ENCODE measurements at regions not wholly inside any gene's neighbourhood (a gene's known extent, or its start where the extent isn't known, plus 50 kb on each side); places are given as distances from the start of the nearest gene placed in this dataset.
"Not testable (repeated sequence)": the region's sequence is repeated elsewhere in the genome, so short reads cannot be mapped to it uniquely, and the experiment has no call there.

DNA sequence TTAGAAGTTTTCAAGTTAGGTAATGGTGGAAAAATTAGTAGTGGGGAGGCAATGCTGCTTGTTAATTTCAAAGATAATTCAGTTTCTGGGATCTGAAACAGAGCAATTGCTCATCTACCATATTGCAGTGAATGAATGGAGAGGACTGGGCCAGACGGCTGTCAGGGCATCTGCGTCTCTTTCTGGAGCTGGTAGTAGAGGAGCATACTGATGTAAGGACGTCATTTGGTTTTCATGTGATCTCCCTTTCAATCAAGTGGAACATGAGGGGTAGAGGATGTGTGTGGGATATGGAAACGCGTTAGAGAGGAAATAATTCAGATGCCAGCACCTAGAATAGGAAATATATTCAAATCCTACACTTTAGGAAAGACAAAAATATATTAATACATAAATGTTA is 490.3 kb downstream of the ADCYAP1 start:
- DNase-seq (ENCODE audit: low read depth in 4 of 4, low spot score in 1 of 4), result no peak

DNA sequence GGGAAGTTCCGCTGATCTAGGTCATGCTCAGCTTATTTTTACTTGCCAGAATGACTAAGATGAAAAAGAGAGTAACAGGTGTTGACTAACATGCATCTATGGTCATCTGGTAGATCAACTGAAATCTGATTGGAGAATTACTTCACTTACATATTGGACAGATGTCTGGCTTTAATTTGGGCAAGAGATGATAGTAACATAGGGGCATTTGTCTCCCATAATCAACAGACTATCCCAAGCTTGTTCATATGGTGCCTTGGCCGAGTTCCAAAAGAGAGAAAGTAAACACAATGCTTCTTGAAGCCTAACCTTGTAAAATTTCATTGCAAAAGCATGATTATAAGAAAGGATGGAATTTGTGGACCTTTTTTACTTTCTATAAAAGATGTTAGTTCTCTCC is 503.7 kb downstream of the ADCYAP1 start:
- no peak for DNase-seq (ENCODE audit: low read depth in 4 of 4, low spot score in 1 of 4)

DNA sequence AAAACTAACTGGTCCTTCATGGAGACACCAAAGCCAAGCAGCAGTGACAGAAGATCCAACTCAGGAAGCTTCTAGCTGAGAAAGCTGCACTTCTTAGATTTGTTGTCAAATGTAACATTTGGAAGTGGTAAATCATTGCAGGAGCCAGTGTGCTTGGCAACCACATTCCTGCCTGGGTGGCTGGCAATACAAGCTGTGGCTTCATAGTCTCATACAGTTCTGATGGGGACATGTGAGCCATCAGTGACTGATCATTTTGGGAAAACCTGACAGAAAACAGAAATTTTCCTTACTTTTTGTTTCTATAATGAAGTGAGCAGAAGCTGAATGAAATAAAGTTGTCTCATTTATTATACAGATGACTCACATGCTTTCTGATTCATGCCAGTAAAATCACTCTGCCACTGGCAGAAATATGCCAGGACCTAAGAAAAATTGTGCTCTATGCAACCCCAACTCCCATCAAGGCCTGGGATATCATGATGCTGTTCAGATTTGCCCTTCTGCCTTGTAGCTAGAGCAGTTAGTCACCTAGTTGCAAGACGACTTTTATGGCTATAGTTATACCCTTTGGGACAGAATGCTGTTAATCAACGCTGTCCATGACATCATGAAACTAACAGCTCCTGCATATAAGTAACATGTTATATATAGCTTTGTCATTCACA is 508.1 kb downstream of the ADCYAP1 start:
- no peak for DNase-seq (ENCODE audit: low read depth in 4 of 4, low spot score in 1 of 4)

DNA sequence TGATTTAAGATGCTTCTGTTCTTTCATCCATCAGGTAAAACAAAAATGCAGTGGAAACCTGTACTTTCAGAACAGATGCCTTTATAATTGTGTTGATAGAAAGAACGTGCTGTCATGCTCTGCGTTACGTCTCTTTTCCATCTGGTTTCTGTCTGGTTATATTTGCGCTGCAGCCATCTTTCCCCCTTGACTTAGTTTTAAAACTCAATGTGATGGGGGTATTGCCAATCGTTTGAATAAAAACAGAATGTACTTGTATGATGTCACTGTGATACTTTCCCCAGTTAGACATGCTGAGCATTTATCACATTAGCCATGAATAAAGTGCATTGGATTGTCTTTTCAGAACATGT is 508.6 kb downstream of the ADCYAP1 start:
- no peak for DNase-seq (ENCODE audit: low read depth in 4 of 4, low spot score in 1 of 4)

DNA sequence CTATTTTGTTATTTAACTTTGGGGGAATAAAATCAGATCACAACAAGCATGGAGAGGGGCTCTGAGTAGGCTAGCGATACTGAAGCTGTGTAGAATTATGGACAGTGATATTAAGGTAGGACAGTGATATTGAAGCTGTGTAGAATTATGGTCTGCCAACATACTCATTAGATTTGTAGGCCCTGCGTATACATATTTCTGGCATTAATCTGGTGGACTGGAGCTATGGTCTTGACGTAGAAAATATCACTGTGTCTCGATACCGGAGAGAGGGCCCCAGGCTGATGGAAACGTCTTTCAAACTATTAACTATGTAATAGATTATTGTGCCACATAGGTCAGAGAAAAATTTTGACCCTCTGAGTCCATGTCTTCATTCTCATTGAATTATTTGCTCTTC is 511.4 kb downstream of the ADCYAP1 start:
- DNase-seq (ENCODE audit: low read depth in 4 of 4, low spot score in 1 of 4), result no peak

DNA sequence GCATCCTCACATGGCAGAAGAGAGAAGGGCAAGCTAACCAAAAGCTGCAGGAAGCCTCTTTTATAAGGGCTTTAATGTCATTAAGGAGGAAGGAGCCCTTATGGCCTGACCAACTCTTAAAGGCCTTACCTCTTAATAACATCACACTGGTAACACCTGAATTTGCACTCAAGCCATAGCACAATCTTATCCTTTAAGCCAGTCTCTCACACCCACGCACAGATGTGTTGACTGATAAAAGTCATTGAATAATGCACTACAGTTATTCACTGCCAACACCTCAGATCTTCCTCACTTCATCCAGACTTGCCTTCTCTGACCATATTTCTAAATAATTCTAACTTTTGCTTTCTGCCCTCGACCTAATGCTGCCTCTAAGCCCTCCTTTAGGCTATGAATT is 516.8 kb downstream of the ADCYAP1 start:
- DNase-seq (ENCODE audit: low read depth in 4 of 4, low spot score in 1 of 4), result no peak

DNA sequence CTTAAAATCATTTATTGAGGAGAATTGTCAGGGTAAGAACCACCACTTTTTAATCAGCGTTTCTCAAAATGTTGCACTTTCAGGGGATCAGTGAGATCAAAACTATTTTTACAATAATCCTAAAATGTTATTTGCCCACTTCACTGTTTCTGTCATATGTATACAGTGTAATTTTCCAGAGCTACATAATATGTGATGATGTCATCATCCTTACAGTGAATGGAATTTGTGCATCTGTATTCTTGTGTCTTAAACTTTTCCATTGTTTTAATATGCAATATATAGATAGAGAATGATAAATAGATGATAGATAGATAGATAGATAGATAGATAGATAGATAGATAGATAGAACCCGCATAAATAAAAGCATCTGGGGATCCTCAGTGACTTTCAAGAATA is 518.0 kb downstream of the ADCYAP1 start:
- DNase-seq (ENCODE audit: low read depth in 4 of 4, low spot score in 1 of 4), result no peak

DNA sequence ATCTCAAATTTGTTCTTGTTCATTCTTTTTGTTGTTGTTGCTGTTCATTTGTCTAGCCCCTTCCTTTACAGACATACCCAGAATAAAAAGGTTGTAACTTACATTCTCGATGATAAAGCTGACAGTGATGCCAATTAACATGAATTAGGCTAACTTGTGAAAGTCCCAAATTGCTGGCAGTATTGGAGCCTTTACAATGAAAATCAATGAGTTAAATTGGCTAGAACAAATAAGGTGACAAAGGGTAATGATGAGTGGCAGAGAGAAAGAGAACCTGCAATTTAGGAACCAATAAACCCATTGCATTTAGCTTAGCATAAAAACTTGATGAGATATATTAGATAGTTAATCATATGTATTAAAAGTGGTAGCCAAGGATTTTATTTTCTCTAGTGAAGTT is 521.0 kb downstream of the ADCYAP1 start:
- DNase-seq (ENCODE audit: low read depth in 4 of 4, low spot score in 1 of 4), result no peak

DNA sequence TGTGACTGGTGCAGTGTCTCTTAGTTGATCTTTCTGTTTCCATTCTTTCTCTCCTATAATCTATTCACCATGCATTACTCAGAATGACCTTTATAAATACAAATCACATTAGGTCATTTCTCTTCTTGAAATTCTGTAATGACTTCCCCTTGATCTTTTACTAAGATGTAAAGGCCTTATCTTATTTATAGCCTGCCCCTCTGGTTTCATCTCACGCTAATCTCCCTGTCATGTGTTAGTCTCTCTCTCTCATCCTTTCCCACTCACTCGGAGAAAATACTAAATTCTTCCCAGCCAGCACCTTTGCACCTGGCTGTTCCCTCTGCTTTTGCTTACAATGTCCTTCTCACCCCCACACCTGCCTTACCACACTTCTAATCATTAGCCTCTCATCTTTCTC is 530.8 kb downstream of the ADCYAP1 start:
- DNase-seq (ENCODE audit: low read depth in 4 of 4, low spot score in 1 of 4), result no peak

DNA sequence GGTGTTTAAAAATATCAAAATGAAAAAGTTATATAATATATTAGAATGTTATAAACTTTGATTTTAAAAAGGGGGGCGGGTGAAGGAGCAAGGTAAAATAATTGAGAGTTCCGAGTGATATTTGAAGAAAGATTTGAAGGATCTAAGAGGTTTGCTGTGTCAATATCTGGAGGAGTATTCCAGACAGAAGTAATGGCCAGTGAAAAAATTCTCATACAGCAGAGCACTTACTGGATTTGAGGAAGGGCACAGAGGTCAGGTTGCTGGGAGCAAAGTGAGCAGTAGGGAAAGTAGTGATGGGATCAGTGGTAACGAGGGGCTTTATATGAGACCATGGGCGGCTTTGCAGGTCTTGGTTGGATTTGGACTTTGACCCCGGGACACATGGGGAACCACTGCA is 531.5 kb downstream of the ADCYAP1 start:
- no peak for DNase-seq (ENCODE audit: low read depth in 4 of 4, low spot score in 1 of 4)

DNA sequence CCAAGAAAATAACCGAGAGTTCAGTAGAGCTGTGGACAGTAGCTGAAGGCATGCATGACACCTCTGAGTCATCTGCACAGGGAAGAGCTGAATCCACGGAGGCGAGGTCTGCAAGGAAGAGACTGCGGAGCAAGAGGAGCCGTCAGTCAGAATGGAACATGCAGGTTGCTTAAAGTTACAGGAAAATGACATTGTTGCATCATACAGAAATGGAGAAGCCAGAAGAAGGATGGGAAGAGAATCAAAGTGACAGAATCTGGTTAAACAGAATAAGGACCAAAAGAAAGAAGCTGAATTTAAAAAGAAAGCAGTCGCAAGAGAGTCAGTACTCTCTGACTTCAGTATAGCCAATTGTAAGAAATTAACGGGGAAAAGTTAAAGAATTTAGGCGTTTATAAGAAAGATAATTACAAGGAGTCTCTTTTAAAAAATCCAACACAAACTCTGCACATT is 533.8 kb downstream of the ADCYAP1 start:
- no peak for DNase-seq (ENCODE audit: low read depth in 4 of 4, low spot score in 1 of 4)

DNA sequence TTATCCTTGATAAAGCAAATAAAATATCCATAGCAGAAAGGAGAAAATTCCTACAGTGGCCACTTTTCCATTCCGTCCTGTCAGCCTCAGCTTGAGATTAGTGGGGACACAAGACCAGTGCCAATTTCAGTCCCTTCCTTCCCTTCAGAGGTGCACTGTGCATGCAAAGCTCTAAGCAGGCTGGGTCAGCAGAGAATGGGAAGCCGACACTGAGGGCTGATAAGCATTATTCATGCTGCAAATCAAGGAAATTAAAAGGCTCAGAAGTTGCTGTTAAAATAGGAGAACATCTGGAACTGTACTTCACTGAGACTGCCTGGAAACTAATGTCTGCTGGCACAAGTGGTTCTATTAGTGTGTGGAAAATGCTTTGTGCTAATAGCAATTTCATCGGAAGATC is 534.3 kb downstream of the ADCYAP1 start:
- DNase-seq (ENCODE audit: low read depth in 4 of 4, low spot score in 1 of 4), result no peak

DNA sequence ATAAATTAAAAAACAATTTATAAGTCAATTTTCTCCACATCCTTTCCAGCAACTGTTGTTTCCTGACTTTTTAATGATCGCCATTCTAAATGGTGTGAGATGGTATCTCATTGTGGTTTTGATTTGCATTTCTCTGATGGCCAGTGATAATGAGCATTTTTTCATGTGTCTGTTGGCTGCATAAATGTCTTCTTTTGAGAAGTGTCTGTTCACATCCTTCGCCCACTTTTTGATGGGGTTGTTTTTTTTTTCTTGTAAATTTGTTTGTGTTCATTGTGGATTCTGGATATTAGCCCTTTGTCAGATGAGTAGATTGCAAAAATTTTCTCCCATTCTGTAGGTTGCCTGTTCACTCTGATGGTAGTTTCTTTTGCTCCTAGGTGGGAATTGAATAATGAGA is 539.4 kb downstream of the ADCYAP1 start:
- not testable (repeated sequence) for DNase-seq (ENCODE audit: low read depth in 4 of 4, low spot score in 1 of 4)

DNA sequence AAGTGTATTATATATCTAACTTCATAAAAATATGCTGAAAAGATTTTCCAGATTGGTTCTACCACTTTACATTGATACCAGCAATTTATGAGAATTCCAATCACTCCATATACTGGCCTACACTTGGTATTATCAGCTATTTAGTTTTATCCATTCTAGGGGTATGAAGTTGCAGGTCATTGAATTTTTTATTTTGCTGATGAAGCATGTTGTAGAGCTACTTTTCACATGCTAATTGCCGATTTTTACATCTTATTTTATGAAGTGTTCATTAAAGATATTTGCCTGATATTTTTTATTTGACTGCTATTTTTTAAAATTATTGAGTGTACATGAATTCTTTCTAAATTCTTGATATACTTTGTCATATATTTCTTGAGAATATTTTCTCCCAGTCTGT is 542.1 kb downstream of the ADCYAP1 start:
- no peak for DNase-seq (ENCODE audit: low read depth in 4 of 4, low spot score in 1 of 4)

DNA sequence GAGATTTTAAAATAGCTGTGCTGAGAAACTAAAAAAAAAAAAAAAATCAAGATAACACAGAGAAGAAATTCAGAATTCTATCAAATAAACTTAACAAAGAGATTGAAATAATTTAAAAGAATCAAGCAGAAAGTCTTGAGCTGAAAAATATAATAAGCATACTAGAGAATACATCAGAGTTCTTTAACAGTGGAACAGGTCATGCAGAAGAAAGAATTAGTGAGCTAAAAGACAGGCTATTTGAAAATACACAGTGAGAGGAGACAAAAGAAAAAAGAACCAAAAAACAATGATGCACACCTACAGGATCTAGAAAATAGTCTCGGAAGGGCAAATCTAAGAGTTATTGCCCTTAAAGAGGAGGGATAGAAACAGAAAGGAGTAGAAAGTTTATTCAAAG is 548.1 kb downstream of the ADCYAP1 start:
- no peak for DNase-seq (ENCODE audit: low read depth in 4 of 4, low spot score in 1 of 4)

DNA sequence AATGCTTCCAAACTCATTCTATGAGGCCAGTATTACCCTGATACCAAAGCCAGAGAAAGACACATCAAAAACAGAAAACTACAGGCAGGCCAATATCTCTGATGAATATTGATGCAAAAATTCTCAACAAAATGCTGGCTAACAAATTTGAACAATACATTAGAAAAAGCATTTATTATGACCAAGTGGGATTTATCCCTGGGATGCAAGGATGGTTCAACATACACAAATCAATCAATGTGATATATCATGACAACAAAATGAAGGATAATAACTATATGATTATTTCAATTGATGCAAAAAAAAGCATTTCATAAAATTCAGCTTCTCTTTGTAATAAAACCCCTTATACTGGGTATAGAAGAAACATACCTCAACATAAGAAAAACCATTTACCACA is 550.9 kb downstream of the ADCYAP1 start:
- DNase-seq (ENCODE audit: low read depth in 4 of 4, low spot score in 1 of 4), result no peak

DNA sequence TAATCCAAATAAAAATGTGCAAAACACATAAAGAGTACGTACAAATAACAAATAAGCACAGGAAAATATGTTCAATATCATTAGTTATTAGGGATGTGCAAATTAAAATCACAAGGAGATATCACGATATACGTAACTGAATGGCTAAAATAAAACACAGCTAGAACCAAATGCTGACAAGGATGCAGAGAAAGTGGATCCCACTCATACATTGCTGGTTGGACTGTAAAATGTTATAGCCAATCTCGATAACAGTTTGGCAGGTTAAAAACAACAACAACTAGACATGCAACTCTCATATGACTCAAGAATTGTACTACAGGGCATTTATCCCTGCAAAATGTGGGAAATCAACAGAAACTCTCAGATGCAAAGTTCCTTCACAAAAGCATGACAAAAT is 553.9 kb downstream of the ADCYAP1 start:
- DNase-seq (ENCODE audit: low read depth in 4 of 4, low spot score in 1 of 4), result no peak

DNA sequence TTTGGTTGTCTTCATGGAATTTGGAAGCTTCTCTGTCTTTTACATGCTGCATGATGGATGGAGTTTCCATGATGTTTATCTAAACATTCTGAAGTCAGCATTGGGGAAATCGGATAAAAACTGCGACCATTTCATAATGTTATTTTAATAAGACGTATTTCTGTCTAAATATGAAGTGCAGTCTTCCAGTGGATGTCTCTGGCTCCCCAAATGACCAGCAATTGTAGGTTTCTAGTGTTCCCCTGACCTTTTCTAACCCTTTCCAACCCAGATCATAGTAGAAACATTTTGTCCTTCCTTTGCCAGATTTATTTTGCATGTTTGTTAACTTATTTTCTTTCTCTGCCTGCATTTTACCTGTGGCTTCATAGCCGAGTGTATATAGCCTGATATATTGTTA is 559.3 kb downstream of the ADCYAP1 start:
- DNase-seq (ENCODE audit: low read depth in 4 of 4, low spot score in 1 of 4), result no peak

DNA sequence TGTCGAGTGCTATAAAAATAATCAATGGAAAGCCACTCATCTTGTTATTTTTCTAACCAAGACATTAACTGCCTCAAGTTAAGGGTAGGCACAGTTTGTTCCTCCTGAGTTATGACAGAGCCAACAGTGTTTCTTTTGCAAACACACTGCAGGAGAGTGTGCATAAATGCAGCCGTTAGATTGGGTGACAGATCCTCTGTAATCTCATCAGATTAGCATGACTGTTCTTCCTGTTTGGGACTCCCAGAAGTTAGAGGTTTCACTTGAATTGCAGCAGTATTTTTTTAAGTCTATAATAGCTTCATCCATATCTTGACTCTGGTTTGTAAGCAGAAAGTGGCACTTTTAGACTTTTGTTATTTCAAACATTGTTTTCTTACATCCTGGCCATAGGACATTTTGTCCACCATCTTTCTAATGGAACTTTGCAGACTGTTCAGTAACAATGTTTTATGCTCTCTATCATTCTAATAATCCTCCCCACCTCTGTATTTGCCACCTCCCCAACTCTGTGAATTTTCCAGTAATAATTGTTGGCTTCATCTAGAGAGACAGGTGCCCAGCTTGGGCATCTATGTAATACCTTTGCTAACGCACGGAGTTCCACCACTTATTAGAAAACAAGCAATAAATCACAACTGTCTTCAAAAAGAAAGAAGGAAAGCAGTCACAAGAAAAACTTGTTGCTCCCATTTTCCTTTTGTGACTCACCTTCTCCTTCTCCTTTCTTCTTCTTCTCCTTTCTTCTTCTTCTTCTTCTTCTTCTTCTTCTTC is 560.0 kb downstream of the ADCYAP1 start:
- DNase-seq (ENCODE audit: low read depth in 4 of 4, low spot score in 1 of 4), result no peak

DNA sequence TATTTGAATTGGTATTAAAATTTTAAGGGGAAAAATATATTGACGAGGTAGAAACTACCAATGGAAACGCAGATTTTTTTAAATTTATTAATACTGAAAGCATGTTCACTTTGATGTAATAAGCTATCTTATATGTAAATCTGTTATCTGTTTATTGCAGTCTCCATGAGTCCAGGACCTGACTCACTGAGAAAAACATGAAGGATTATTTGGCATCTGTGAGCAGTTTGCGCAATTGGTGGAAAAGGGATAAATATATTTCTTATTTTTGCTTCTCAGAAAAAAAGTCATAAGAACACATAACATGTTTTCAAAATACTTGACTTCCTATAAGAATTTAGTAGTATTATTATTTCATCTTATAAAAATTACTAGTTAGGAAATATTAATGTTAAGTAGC is 561.4 kb downstream of the ADCYAP1 start:
- DNase-seq (ENCODE audit: low read depth in 4 of 4, low spot score in 1 of 4), result no peak

DNA sequence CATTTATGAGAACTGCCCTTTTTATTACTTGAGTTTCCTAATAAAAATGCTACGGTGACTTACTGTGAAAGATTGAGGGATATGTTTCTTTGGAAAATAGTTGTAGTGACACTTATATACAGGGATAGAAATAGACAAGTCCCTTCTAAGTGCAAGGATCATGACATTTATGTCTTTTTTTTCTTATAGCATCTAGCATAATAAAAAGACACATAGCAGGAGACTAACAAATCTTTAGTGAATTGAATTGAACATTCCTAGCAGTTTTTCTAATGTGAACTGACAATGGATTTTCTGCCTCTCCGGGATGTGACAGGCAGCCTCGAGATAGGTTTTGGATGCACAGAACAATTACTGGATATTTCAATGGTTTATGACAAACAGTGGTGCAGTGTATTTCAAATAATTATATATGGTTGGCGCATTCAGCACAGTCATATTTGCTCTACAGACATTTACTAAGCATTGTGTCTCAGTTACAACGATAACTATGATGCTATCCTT is 562.8 kb downstream of the ADCYAP1 start:
- no peak for DNase-seq (ENCODE audit: low read depth in 4 of 4, low spot score in 1 of 4)

DNA sequence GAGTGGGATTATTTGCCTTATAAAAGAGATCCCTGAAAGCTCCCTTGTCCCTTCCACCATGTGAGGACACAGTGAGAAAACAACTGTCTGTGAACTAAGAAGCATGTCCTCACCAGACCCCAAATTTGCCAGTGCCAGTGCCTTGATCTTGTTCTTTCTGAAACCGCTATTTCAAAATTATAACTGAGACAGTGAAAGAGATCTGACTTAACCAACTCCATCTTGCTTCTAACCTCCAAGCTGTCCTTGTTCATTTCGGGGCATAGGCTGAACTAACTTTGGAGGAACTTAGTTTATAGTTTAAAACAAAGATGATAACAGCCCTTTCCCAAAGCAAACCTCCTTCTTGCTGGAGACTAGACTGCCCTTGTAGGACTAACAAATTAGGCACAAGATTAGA is 563.9 kb downstream of the ADCYAP1 start:
- DNase-seq (ENCODE audit: low read depth in 4 of 4, low spot score in 1 of 4), result no peak

DNA sequence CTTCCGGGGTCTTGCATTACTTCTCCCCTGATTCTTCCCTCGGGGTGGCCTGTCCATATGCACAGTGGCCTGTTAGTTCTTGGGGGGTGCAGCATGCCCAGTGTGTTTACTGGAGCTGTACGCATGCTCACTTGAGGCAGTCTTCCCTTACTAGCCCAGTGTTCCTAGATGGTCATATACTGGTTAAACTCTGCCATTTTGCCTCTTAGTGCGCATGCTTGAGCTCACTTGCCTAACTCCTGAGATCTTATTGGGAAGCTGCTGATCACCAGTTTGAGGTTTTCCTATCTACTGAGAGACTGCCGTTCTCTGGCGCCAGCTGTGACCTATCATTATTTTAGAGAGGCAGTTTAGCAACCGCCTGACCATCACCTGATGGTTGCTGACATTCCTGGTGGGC is 571.2 kb downstream of the ADCYAP1 start:
- DNase-seq (ENCODE audit: low read depth in 4 of 4, low spot score in 1 of 4), result no peak

All from stimulated activated CD4-positive, alpha-beta T cell treated with anti-CD3 and anti-CD28 coated beads, Interleukin-1b, Interleukin-23, amount 100 ng/mL, for 24 hours (primary cell).